Prostate gland (tissue), 2 donors: ENCODE measurements at regions not wholly inside any gene's neighbourhood (a gene's known extent, or its start where the extent isn't known, plus 50 kb on each side); places are given as distances from the start of the nearest gene placed in this dataset.

Experiments used
- DNase-seq: peaks from one replicate; pipeline ENCODE4 v3.0.0-alpha.2; 2019; ENCODE audit warnings: low spot score
- H3K27ac ChIP-seq, 2 donors: fragments of 200-600 bp; sonication (generic); 2 replicates each; pipeline ENCODE4 v1.5.1; 2017 to 2019
- H3K27me3 ChIP-seq: fragments of 200-600 bp; sonication (generic); replicated peaks from 2 replicates; pipeline ENCODE4 v1.5.1; 2019; ENCODE audit not compliant: insufficient read depth
- H3K36me3 ChIP-seq, 2 donors: fragments of 200-600 bp; sonication (generic); 1 replicate in 1 of 2; 2 replicates in 1 of 2; pipeline versions ENCODE4 v1.5.1 to v1.8.1; 2017 to 2019
- H3K4me1 ChIP-seq: fragments of 200-600 bp; sonication (generic); replicated peaks from 2 replicates; pipeline ENCODE4 v1.5.1; 2019
- H3K4me3 ChIP-seq, 2 donors: fragments of 200-600 bp; sonication (generic); 2 replicates each; pipeline ENCODE4 v1.5.1; 2017 to 2019
- H3K9me3 ChIP-seq: fragments of 200-600 bp; sonication (generic); 2 replicates; pipeline ENCODE4 v1.5.1; 2017
- CTCF ChIP-seq, 4 experiments: fragments of 200-600 bp in 2 of 4; fragments of 450-650 bp in 2 of 4; sonication (generic) in 2 of 4; IDR thresholded peaks; 1 replicate in 3 of 4; 2 replicates in 1 of 4; pipeline ENCODE4 v1.5.1; 2016 to 2019; ENCODE audit warnings: antibody characterized with exemption in 4 of 4, mild to moderate bottlenecking in 2 of 4, moderate library complexity in 2 of 4
- POLR2A ChIP-seq: fragments of 450-650 bp; IDR thresholded peaks from one replicate; pipeline ENCODE4 v1.6.1; 2016; ENCODE audit warnings: antibody characterized with exemption, mild to moderate bottlenecking
- POLR2AphosphoS5 ChIP-seq: sonication (generic); formaldehyde crosslinking; IDR thresholded peaks from one replicate; pipeline ENCODE4 v1.6.1; 2017; ENCODE audit warnings: antibody characterized with exemption
- WGBS: methylation state at CpG from one replicate; pipeline ENCODE4 v1.1.5; 2018; 5-methylcytosine and 5-hydroxymethylcytosine counted together
- intact Hi-C: fragments of 100-400 bp; cut with DNase I; formaldehyde crosslinking; loops from one replicate; pipeline ENCODE4 v1.14.2; 2022

- no peak overlapping the region for H3K4me3 ChIP-seq
- H3K27ac ChIP-seq = no peak overlapping the region
- DNase-seq = no peak
- no peak for TF ChIP-seq CTCF (IDR thresholded peaks at IDR 0.05)
- no peak for TF ChIP-seq POLR2AphosphoS5
- no peak for TF ChIP-seq POLR2A
- no peaks in the 10 kb centered on the region for H3K9me3 ChIP-seq
- no peaks in the 10 kb centered on the region for H3K36me3 ChIP-seq
- 95% methylated on average over 11 of the region's 11 CpGs for WGBS
- no peaks in the 10 kb centered on the region for H3K4me1 ChIP-seq
- no peaks in the 10 kb centered on the region for H3K27me3 ChIP-seq
- intact Hi-C loops = no loop called here
Measured at GRCh38 chr3:82791241-82791640, 1029.8 kb upstream of the GBE1 start.

- 88% methylated on average over 13 of the region's 13 CpGs for WGBS
Measured at GRCh38 chr3:82790307-82791097, 1029.1 kb upstream of the GBE1 start.

GRCh38 chr3:82783194-82783593 lies 1021.7 kb upstream of the GBE1 start:
- no peak for DNase-seq
- Histone ChIP-seq H3K27ac (no peak overlapping the region), H3K36me3 (no peaks in the 10 kb centered on the region), H3K27me3 (no peaks in the 10 kb centered on the region), H3K4me3 (no peak overlapping the region), H3K4me1 (no peaks in the 10 kb centered on the region), H3K9me3 (no peaks in the 10 kb centered on the region)
- WGBS = 73% methylated on average over 3 of the region's 3 CpGs
- TF ChIP-seq POLR2A (no peak), CTCF (IDR thresholded peaks at IDR 0.05) (no peak), POLR2AphosphoS5 (no peak)
- intact Hi-C loops = no loop called here

More at GRCh38 chr3:82790307-82791097, 1029.1 kb upstream of the GBE1 start:
- no peak for DNase-seq
- no peak overlapping the region for H3K27ac ChIP-seq
- H3K36me3 ChIP-seq = no peaks in the 10 kb centered on the region
- no peaks in the 10 kb centered on the region for H3K27me3 ChIP-seq
- H3K9me3 ChIP-seq = no peaks in the 10 kb centered on the region
- H3K4me3 ChIP-seq = no peak overlapping the region
- intact Hi-C loops = no loop called here
- TF ChIP-seq POLR2AphosphoS5 = no peak
- TF ChIP-seq CTCF (IDR thresholded peaks at IDR 0.05) = no peak
- no peak for TF ChIP-seq POLR2A
- no peaks in the 10 kb centered on the region for H3K4me1 ChIP-seq

- WGBS = 90% methylated on average over 4 of the region's 4 CpGs
- Histone ChIP-seq H3K4me3 (no peak overlapping the region), H3K27ac (no peak overlapping the region), H3K36me3 (no peaks in the 10 kb centered on the region), H3K9me3 (no peaks in the 10 kb centered on the region), H3K4me1 (no peaks in the 10 kb centered on the region), H3K27me3 (no peaks in the 10 kb centered on the region)
- intact Hi-C loops = no loop called here
- DNase-seq = no peak
- TF ChIP-seq CTCF (IDR thresholded peaks at IDR 0.05) = no peak
- TF ChIP-seq POLR2A = no peak
- TF ChIP-seq POLR2AphosphoS5 = no peak
Measured at GRCh38 chr3:82773207-82773606, 1011.8 kb upstream of the GBE1 start.

DNA sequence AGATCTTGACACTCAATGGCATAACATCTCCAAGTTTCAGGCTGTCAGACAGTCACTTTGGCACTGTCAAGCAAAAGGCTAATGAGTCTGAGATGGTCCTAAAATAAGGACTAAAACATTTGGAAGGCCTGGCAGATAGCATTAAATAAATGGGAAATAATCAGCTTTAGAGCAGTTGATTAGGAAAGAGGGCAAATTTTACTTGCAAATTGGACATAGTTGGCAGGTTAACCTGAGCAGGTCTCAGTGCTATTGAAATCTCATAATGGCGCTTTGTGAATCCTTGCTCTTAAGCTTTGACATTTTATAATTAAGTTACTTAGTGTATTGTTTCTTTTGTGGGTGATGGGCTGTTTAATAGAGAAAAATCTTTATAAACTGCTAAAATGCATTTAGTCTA lies 1003.1 kb upstream of the GBE1 start:
- TF ChIP-seq POLR2A (no peak), POLR2AphosphoS5 (no peak), CTCF (IDR thresholded peaks at IDR 0.05) (no peak)
- intact Hi-C loops = no loop called here
- no peaks in the 10 kb centered on the region for H3K9me3 ChIP-seq
- H3K27me3 ChIP-seq = no peaks in the 10 kb centered on the region
- no peak overlapping the region for H3K4me3 ChIP-seq
- WGBS = 97% methylated on average over 1 of the region's 1 CpG
- no peak overlapping the region for H3K27ac ChIP-seq
- H3K4me1 ChIP-seq = no peaks in the 10 kb centered on the region
- DNase-seq = no peak
- H3K36me3 ChIP-seq = no peaks in the 10 kb centered on the region
